HCT116 (cell line): ENCODE measurements at regions not wholly inside any gene's neighbourhood (a gene's known extent, or its start where the extent isn't known, plus 50 kb on each side); places are given as distances from the start of the nearest gene placed in this dataset.
A peak's percentile ranks its signal among the peaks of the same experiment; 100 is the strongest.

Source experiments
- ATAC-seq: fragments of 200-7000 bp; cut with Tn5 transposase; 2 replicates; pipeline ENCODE4 v1.9.1; 2020; ENCODE audit warnings: mild to moderate bottlenecking, moderate library complexity
- BruUV-seq: library from RNA; stranded (reverse); fragments of 400-500 nt; replicated peaks from 2 replicates; lab custom pipeline; 2021; lab: Mats Ljungman, UMichigan
- CTCF ChIA-PET: fragments of 300-600 bp; sonication (Branson Sonifier 250); formaldehyde crosslinking; loops from one replicate; lab custom pipeline; 2021; ENCODE audit warnings: antibody characterized with exemption; lab: Charles Lee
- POLR2A ChIA-PET: fragments of 300-600, 350-600 bp; sonication (Branson Sonifier 250); formaldehyde crosslinking; loops from one replicate; lab custom pipeline; 2021; ENCODE audit warnings: antibody characterized with exemption; lab: Charles Lee
- RAD21 ChIA-PET, 2 experiments: fragments of 300-600 bp; sonication (Branson Sonifier 250); formaldehyde crosslinking; loops; one replicate each; lab custom pipeline; 2023; ENCODE audit warnings: low total read pairs in 2 of 2; ENCODE audit not compliant: uncharacterized antibody in 2 of 2, unreplicated experiment in 2 of 2, low non-redundant PET in 1 of 2; lab: Charles Lee
- DNase-seq: peaks from one replicate; pipeline ENCODE4 v3.0.0-alpha.2; 2010; ENCODE audit warnings: low read depth, low spot score
- H2AFZ ChIP-seq: fragments of 200-600 bp; shearing (Covaris generic), sonication (generic); 2 replicates; pipeline ENCODE4 v1.6.1; 2017; ENCODE audit warnings: low read depth, mixed run types, mixed read lengths, antibody characterized with exemption, low read length; ENCODE audit not compliant: poor library complexity, severe bottlenecking
- H3K27ac ChIP-seq: 2 replicates; pipeline ENCODE4 v1.5.1; 2012; ENCODE audit warnings: low read depth, low read length
- H3K27me3 ChIP-seq: fragments of 200-600 bp; sonication (generic); 2 replicates; pipeline ENCODE4 v1.6.1; 2016; ENCODE audit warnings: mixed run types, low read length, mixed read lengths; ENCODE audit not compliant: insufficient read depth
- H3K36me3 ChIP-seq, 2 experiments: fragments of 200-500 bp in 1 of 2; fragments of 200-600 bp in 1 of 2; sonication (Bioruptor generic) in 1 of 2; sonication (generic) in 1 of 2; 2 replicates each; pipeline versions ENCODE4 v1.5.1 to v1.6.1; 2014 to 2016; ENCODE audit warnings: low read length in 2 of 2, inconsistent platforms in 1 of 2, mixed read lengths in 1 of 2, mixed run types in 1 of 2; ENCODE audit not compliant: insufficient read depth in 2 of 2, control insufficient read depth in 1 of 2
- H3K4me1 ChIP-seq, 2 experiments: fragments of 200-600 bp in 1 of 2; sonication (generic) in 1 of 2; 2 replicates each; pipeline versions ENCODE4 v1.5.1 to v1.6.1; 2012 to 2017; ENCODE audit warnings: low read length in 2 of 2, inconsistent platforms in 1 of 2, mild to moderate bottlenecking in 1 of 2, mixed read lengths in 1 of 2, mixed run types in 1 of 2, moderate library complexity in 1 of 2; ENCODE audit not compliant: insufficient read depth in 2 of 2, control insufficient read depth in 1 of 2
- H3K4me2 ChIP-seq: fragments of 200-600 bp; sonication (generic); 2 replicates; pipeline ENCODE4 v1.6.1; 2017; ENCODE audit warnings: mixed run types, low read length, mixed read lengths
- H3K4me3 ChIP-seq, 2 experiments: fragments of 200-600 bp in 1 of 2; sonication (generic) in 1 of 2; replicated peaks in 1 of 2; 2 replicates each; pipeline ENCODE4 v1.5.1; 2011 to 2016; ENCODE audit warnings: low read length in 2 of 2, control low read depth in 1 of 2, low read depth in 1 of 2, mild to moderate bottlenecking in 1 of 2, mixed read lengths in 1 of 2, mixed run types in 1 of 2
- H3K79me2 ChIP-seq: fragments of 200-600 bp; sonication (generic); 2 replicates; pipeline ENCODE4 v1.6.1; 2017; ENCODE audit warnings: mild to moderate bottlenecking, mixed run types, low read length, moderate library complexity, mixed read lengths; ENCODE audit not compliant: insufficient read depth
- H3K9ac ChIP-seq: fragments of 200-600 bp; sonication (generic); 2 replicates; pipeline ENCODE4 v1.6.1; 2016; ENCODE audit warnings: low read length, mixed read lengths
- H3K9me2 ChIP-seq: fragments of 200-600 bp; sonication (generic), shearing (Covaris generic); 2 replicates; pipeline ENCODE4 v1.6.1; 2017; ENCODE audit warnings: mixed run types, mild to moderate bottlenecking, moderate library complexity; ENCODE audit not compliant: insufficient read depth
- H3K9me3 ChIP-seq, 2 experiments: fragments of 200-500 bp in 1 of 2; fragments of 200-600 bp in 1 of 2; sonication (Bioruptor generic) in 1 of 2; sonication (generic) in 1 of 2; 2 replicates each; pipeline ENCODE4 v1.6.1; 2014 to 2017; ENCODE audit warnings: low read length in 2 of 2, mixed read lengths in 2 of 2, inconsistent platforms in 1 of 2, low read depth in 1 of 2, mild to moderate bottlenecking in 1 of 2, mixed run types in 1 of 2, moderate library complexity in 1 of 2; ENCODE audit not compliant: control insufficient read depth in 1 of 2, insufficient read depth in 1 of 2
- H4K20me1 ChIP-seq: fragments of 200-600 bp; sonication (generic), shearing (Covaris generic); 2 replicates; pipeline ENCODE4 v1.6.1; 2017; ENCODE audit warnings: mixed run types, mild to moderate bottlenecking, moderate library complexity; ENCODE audit not compliant: insufficient read depth
- CBX3 ChIP-seq: IDR thresholded peaks from 2 replicates; pipeline ENCODE4 v1.6.1; 2012; ENCODE audit warnings: low read depth
- CEBPB ChIP-seq: IDR thresholded peaks from 2 replicates; pipeline ENCODE4 v1.6.1; 2012; ENCODE audit warnings: low read depth
- EGR1 ChIP-seq: IDR thresholded peaks from 2 replicates; pipeline ENCODE4 v1.6.1; 2012; ENCODE audit warnings: low read depth
- ELF1 ChIP-seq: IDR thresholded peaks from 2 replicates; pipeline ENCODE4 v1.6.1; 2012; ENCODE audit warnings: low read depth, borderline replicate concordance
- EZH2 ChIP-seq: fragments of 200-600 bp; sonication (generic); IDR thresholded peaks from 2 replicates; pipeline ENCODE4 v1.6.1; 2017; ENCODE audit warnings: antibody characterized with exemption, mixed run types
- JUND ChIP-seq: IDR thresholded peaks from 2 replicates; pipeline ENCODE4 v1.6.1; 2012
- POLR2A ChIP-seq: IDR thresholded peaks from 2 replicates; pipeline ENCODE4 v1.7.0; 2011; ENCODE audit warnings: borderline replicate concordance; ENCODE audit not compliant: insufficient read depth, insufficient read length; ENCODE audit errors: extremely low read depth
- SIN3A ChIP-seq: IDR thresholded peaks from 2 replicates; pipeline ENCODE4 v1.6.1; 2012; ENCODE audit warnings: low read depth
- SRF ChIP-seq: IDR thresholded peaks from 2 replicates; pipeline ENCODE4 v1.6.1; 2012; ENCODE audit warnings: low read depth
- ZNF274 ChIP-seq: fragments of 200-500 bp; sonication (Bioruptor generic); IDR thresholded peaks from 2 replicates; pipeline ENCODE4 v1.6.1; 2014; ENCODE audit warnings: mild to moderate bottlenecking, low read depth, low read length, inconsistent platforms
- intact Hi-C: fragments of 100-400 bp; cut with micrococcal nuclease; formaldehyde crosslinking; loops from 2 replicates; pipeline ENCODE4 v1.10.0; 2022
- TF ChIP-seq, protein P1 (sequence below), 3 experiments: fragments of 200-600 bp in 1 of 3; sonication (generic) in 1 of 3; IDR thresholded peaks in 2 of 3; conservative IDR thresholded peaks in 1 of 3; 2 replicates each; pipeline ENCODE4 v1.5.1; 2012 to 2017; ENCODE audit warnings: low read depth in 2 of 3, low read length in 2 of 3, antibody characterized with exemption in 1 of 3, borderline replicate concordance in 1 of 3, control low read depth in 1 of 3, mild to moderate bottlenecking in 1 of 3, mixed read lengths in 1 of 3, mixed run types in 1 of 3, moderate library complexity in 1 of 3; ENCODE audit not compliant: insufficient read depth in 1 of 3
- TF ChIP-seq, protein P2 (sequence below): IDR thresholded peaks from 2 replicates; pipeline ENCODE4 v1.6.1; 2012
- TF ChIP-seq, protein P3 (sequence below): IDR thresholded peaks from 2 replicates; pipeline ENCODE4 v1.6.1; 2011; ENCODE audit warnings: mild to moderate bottlenecking, low read length, moderate library complexity; ENCODE audit not compliant: insufficient replicate concordance; ENCODE audit errors: extremely low read depth
- TF ChIP-seq, protein P4 (sequence below): IDR thresholded peaks from 2 replicates; pipeline ENCODE4 v1.6.1; 2012

DNA sequence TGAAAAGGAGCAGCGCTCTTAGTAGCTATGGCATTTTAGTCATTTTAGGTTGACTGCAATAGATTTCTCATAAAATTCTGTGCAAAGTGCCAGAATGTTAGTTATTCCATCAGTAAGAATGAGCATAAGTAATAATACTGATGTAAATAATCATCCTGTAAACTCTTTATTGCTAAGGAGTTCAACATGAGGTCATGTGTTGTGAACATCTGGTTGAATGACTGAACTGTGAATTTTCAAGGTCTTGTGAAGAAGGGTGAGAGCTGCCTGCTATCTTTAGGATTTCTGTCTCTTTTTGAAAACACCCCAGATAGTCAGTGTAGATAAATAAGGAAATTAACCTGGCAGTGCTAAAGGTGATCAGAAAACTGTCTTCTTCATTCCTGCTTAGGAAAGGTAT, 333.4 kb upstream of the TBC1D5 start (continued):
- TF ChIP-seq, protein P1, sequence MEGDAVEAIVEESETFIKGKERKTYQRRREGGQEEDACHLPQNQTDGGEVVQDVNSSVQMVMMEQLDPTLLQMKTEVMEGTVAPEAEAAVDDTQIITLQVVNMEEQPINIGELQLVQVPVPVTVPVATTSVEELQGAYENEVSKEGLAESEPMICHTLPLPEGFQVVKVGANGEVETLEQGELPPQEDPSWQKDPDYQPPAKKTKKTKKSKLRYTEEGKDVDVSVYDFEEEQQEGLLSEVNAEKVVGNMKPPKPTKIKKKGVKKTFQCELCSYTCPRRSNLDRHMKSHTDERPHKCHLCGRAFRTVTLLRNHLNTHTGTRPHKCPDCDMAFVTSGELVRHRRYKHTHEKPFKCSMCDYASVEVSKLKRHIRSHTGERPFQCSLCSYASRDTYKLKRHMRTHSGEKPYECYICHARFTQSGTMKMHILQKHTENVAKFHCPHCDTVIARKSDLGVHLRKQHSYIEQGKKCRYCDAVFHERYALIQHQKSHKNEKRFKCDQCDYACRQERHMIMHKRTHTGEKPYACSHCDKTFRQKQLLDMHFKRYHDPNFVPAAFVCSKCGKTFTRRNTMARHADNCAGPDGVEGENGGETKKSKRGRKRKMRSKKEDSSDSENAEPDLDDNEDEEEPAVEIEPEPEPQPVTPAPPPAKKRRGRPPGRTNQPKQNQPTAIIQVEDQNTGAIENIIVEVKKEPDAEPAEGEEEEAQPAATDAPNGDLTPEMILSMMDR (IDR thresholded peaks at IDR 0.05 in 2 of 3, conservative IDR thresholded peaks at IDR 0.05 in 1 of 3; ENCODE audit: borderline replicate concordance in 1 of 3, insufficient read depth in 1 of 3, low read depth in 2 of 3, low read length in 2 of 3), result no peak
- TF ChIP-seq, protein P2, sequence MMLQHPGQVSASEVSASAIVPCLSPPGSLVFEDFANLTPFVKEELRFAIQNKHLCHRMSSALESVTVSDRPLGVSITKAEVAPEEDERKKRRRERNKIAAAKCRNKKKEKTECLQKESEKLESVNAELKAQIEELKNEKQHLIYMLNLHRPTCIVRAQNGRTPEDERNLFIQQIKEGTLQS, result no peak
- TF ChIP-seq SIN3A, result no peak
- TF ChIP-seq, protein P3, sequence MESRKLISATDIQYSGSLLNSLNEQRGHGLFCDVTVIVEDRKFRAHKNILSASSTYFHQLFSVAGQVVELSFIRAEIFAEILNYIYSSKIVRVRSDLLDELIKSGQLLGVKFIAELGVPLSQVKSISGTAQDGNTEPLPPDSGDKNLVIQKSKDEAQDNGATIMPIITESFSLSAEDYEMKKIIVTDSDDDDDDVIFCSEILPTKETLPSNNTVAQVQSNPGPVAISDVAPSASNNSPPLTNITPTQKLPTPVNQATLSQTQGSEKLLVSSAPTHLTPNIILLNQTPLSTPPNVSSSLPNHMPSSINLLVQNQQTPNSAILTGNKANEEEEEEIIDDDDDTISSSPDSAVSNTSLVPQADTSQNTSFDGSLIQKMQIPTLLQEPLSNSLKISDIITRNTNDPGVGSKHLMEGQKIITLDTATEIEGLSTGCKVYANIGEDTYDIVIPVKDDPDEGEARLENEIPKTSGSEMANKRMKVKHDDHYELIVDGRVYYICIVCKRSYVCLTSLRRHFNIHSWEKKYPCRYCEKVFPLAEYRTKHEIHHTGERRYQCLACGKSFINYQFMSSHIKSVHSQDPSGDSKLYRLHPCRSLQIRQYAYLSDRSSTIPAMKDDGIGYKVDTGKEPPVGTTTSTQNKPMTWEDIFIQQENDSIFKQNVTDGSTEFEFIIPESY, result no peak

DNA sequence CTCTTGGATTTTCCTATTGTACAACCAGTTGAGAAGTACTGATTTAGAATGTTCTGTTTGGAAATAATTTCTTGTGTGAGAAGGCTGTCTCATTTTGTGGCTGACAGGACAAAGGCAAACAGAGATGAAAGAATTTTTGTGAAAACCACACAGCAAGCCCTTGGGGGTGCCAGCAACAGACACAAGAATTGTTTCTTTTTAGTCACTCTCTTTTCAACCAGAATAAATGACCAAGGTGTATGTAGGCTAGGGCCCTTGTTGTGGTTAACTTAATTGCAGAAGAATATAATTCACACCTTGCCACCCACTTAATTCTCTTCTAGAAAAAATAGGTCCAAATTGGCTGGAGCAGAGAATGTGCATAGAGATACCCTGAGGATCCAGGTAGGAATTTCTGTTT, 329.4 kb upstream of the TBC1D5 start:
- H3K4me1 ChIP-seq, result peaks cover 0 to 13% of the 10 kb centered on the region in 2 experiments; a peak in 2 of 4 replicates
- ChIA-PET POLR2A (no interaction called here), CTCF (no interaction called here), RAD21 (no interaction called here)
- no peaks in the 10 kb centered on the region for H3K27me3 ChIP-seq
- no peaks in the 10 kb centered on the region for H3K36me3 ChIP-seq
- no TSS peak for BruUV-seq
- no peak overlapping the region for H2AFZ ChIP-seq
- intact Hi-C loops, result no loop called here
- H3K27ac ChIP-seq, result no peak overlapping the region
- H3K9me2 ChIP-seq, result no peaks in the 10 kb centered on the region
- DNase-seq (no peak), ATAC-seq (peak; percentile 30; the same call in 1 of the 2 replicates)
- H3K9ac ChIP-seq, result no peak overlapping the region
- TF ChIP-seq, protein P4, sequence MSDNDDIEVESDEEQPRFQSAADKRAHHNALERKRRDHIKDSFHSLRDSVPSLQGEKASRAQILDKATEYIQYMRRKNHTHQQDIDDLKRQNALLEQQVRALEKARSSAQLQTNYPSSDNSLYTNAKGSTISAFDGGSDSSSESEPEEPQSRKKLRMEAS, result no peak
- no peak for TF ChIP-seq ZNF274
- TF ChIP-seq EGR1, result no peak
- TF ChIP-seq JUND, result no peak
- TF ChIP-seq ELF1, result no peak
- no peak for TF ChIP-seq CEBPB
- no peak for TF ChIP-seq SRF
- no peak for TF ChIP-seq EZH2
- no peak for TF ChIP-seq POLR2A
- TF ChIP-seq, protein P1 (IDR thresholded peaks at IDR 0.05 in 2 of 3, conservative IDR thresholded peaks at IDR 0.05 in 1 of 3; ENCODE audit: borderline replicate concordance in 1 of 3, insufficient read depth in 1 of 3, low read depth in 2 of 3, low read length in 2 of 3), result no peak
- TF ChIP-seq CBX3, result no peak
- H4K20me1 ChIP-seq, result no peaks in the 10 kb centered on the region
- H3K4me2 ChIP-seq, result no peak overlapping the region
- no peaks in the 10 kb centered on the region for H3K79me2 ChIP-seq
- H3K9me3 ChIP-seq, result no peaks in the 10 kb centered on the region
- no peak overlapping the region for H3K4me3 ChIP-seq
